SU-DHL-6 (cell line): ENCODE measurements at regions not wholly inside any gene's neighbourhood (a gene's known extent, or its start where the extent isn't known, plus 50 kb on each side); places are given as distances from the start of the nearest gene placed in this dataset.

ENCODE experiments used
- H2AFZ ChIP-seq: fragments of 200-600 bp; sonication (generic); 2 replicates; pipeline ENCODE4 v1.6.1; 2014; ENCODE audit warnings: low read depth, mild to moderate bottlenecking, moderate library complexity, mixed read lengths, antibody characterized with exemption, low read length; ENCODE audit not compliant: severe bottlenecking
- H3F3A ChIP-seq: fragments of 200-600 bp; shearing (Covaris generic); 2 replicates; pipeline ENCODE4 v1.6.0; 2016; ENCODE audit warnings: antibody characterized with exemption, mild to moderate bottlenecking; ENCODE audit not compliant: insufficient read depth
- H3K27ac ChIP-seq: fragments of 200-600 bp; sonication (generic); 2 replicates; pipeline ENCODE4 v1.5.1; 2016; ENCODE audit warnings: low read depth, mild to moderate bottlenecking, low read length, moderate library complexity, mixed read lengths
- H3K27me3 ChIP-seq: fragments of 200-600 bp; sonication (generic), shearing (Covaris generic); 2 replicates; pipeline ENCODE4 v1.6.0; 2014; ENCODE audit warnings: mild to moderate bottlenecking, low read length
- H3K36me3 ChIP-seq: fragments of 200-600 bp; sonication (generic); 2 replicates; pipeline ENCODE4 v1.6.1; 2014; ENCODE audit warnings: mild to moderate bottlenecking, low read length, mixed read lengths
- H3K4me2 ChIP-seq: fragments of 300-600, 200-600 bp; shearing (Covaris generic), sonication (generic); 2 replicates; pipeline ENCODE4 v1.6.0; 2014; ENCODE audit warnings: low read length, low read depth, mild to moderate bottlenecking; ENCODE audit not compliant: poor library complexity, severe bottlenecking
- H3K4me3 ChIP-seq: fragments of 200-600 bp; sonication (generic); 2 replicates; pipeline ENCODE4 v1.5.1; 2014; ENCODE audit warnings: antibody characterized with exemption, low read length, mild to moderate bottlenecking, mixed read lengths; ENCODE audit not compliant: insufficient read depth, poor library complexity, severe bottlenecking
- H3K79me2 ChIP-seq: fragments of 200-600 bp; sonication (generic); 2 replicates; pipeline ENCODE4 v1.6.1; 2014; ENCODE audit warnings: mild to moderate bottlenecking, low read length, moderate library complexity; ENCODE audit not compliant: insufficient read depth
- H3K9ac ChIP-seq: fragments of 200-600 bp; sonication (generic); 2 replicates; pipeline ENCODE4 v1.7.0; 2014; ENCODE audit warnings: mild to moderate bottlenecking, low read length
- H3K9me2 ChIP-seq: fragments of 200-600 bp; sonication (generic); replicated peaks from 2 replicates; pipeline ENCODE4 v1.6.1; 2014; ENCODE audit warnings: low read length; ENCODE audit not compliant: insufficient read depth
- H3K9me3 ChIP-seq: fragments of 200-600 bp; sonication (generic); 2 replicates; pipeline ENCODE4 v1.6.1; 2014; ENCODE audit warnings: low read length, mixed read lengths; ENCODE audit not compliant: insufficient read depth
- H4K20me1 ChIP-seq: fragments of 200-600 bp; sonication (generic); 2 replicates; pipeline ENCODE4 v1.6.1; 2014; ENCODE audit warnings: low read depth, mild to moderate bottlenecking, antibody characterized with exemption, low read length, moderate library complexity, mixed read lengths
- EZH2phosphoT487 ChIP-seq: fragments of 200-600 bp; sonication (generic), shearing (Covaris generic); conservative IDR thresholded peaks from 2 replicates; pipeline ENCODE4 v1.6.1; 2018; ENCODE audit warnings: mild to moderate bottlenecking, antibody characterized with exemption, low read length, moderate library complexity, mixed read lengths
- TF ChIP-seq, protein P1 (sequence below): fragments of 200-600 bp; sonication (generic); IDR thresholded peaks from one replicate; pipeline ENCODE4 v1.5.1; 2017; ENCODE audit warnings: antibody characterized with exemption, mild to moderate bottlenecking, low read length, moderate library complexity; ENCODE audit not compliant: insufficient read depth, poor library complexity, severe bottlenecking

DNA sequence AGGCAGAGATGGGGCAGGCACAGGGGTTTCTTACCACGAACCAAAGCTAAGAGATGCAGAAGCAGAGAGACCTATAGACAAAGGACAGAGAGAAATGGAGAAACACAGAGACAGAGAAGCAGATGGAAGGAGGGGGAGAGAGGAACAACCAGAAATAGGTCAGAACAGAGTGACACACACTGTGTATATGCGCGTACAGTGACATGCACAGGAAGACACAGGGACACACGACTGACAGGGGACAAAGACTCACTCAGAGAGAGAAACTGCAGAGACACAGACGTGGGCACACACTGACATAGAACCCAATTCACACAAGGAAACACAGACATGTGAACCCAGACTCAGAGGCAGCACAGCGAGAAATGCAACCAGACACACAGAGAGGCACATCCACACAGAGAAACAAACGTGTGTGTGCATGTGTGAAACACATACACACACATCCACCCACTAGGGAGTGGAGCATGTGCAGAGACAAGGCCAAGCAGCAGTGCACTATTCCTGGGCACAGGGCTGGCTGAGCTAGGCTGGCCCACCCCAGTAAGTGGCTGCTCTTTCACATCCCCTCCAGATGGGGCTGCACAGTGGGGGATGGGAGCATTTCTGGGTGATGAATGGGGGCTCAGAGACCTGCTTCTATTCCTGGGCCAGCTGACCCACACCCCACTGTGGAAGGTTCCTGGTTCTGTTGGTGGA, 123.4 kb upstream of the CSF3R start:
- H4K20me1 ChIP-seq: no peaks in the 10 kb centered on the region
- H3F3A ChIP-seq: no peaks in the 10 kb centered on the region
- H2AFZ ChIP-seq: no peak overlapping the region
- H3K79me2 ChIP-seq: no peaks in the 10 kb centered on the region
- no peak overlapping the region for H3K4me3 ChIP-seq
- no peak overlapping the region for H3K4me2 ChIP-seq
- H3K9me3 ChIP-seq: no peaks in the 10 kb centered on the region
- H3K36me3 ChIP-seq: no peaks in the 10 kb centered on the region
- H3K9me2 ChIP-seq: no peaks in the 10 kb centered on the region
- H3K27ac ChIP-seq: no peak overlapping the region
- no peaks in the 10 kb centered on the region for H3K27me3 ChIP-seq
- no peak for TF ChIP-seq EZH2phosphoT487
- TF ChIP-seq, protein P1, sequence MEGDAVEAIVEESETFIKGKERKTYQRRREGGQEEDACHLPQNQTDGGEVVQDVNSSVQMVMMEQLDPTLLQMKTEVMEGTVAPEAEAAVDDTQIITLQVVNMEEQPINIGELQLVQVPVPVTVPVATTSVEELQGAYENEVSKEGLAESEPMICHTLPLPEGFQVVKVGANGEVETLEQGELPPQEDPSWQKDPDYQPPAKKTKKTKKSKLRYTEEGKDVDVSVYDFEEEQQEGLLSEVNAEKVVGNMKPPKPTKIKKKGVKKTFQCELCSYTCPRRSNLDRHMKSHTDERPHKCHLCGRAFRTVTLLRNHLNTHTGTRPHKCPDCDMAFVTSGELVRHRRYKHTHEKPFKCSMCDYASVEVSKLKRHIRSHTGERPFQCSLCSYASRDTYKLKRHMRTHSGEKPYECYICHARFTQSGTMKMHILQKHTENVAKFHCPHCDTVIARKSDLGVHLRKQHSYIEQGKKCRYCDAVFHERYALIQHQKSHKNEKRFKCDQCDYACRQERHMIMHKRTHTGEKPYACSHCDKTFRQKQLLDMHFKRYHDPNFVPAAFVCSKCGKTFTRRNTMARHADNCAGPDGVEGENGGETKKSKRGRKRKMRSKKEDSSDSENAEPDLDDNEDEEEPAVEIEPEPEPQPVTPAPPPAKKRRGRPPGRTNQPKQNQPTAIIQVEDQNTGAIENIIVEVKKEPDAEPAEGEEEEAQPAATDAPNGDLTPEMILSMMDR: no peak
- H3K9ac ChIP-seq: no peak overlapping the region

DNA sequence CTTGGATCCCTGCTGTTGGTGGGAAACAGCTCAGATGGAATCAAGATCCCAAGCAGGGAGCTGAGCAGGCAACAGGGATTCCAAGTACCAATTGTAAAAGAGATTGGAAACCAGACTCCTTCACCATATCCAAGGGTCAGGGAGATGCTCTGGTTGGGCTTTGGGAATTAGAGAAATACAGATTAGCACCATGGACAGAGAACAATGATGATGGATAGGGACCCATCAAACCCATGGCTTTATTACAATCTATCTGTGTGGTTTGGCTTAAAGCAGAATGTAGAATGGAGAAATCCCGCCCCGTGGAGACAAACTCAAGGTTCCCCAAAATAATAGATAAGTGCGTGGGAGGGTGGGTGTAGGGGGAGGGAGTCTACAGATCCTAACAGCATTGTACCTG, 120.7 kb upstream of the CSF3R start:
- no peak overlapping the region for H3K4me3 ChIP-seq
- H3K9me2 ChIP-seq: no peaks in the 10 kb centered on the region
- H3K9me3 ChIP-seq: no peaks in the 10 kb centered on the region
- H3K27ac ChIP-seq: no peak overlapping the region
- H3K79me2 ChIP-seq: no peaks in the 10 kb centered on the region
- H3K27me3 ChIP-seq: no peaks in the 10 kb centered on the region
- no peak overlapping the region for H3K4me2 ChIP-seq
- H3K36me3 ChIP-seq: no peaks in the 10 kb centered on the region
- no peaks in the 10 kb centered on the region for H4K20me1 ChIP-seq
- no peak overlapping the region for H2AFZ ChIP-seq
- no peaks in the 10 kb centered on the region for H3F3A ChIP-seq
- H3K9ac ChIP-seq: no peak overlapping the region
- TF ChIP-seq, protein P1: no peak
- no peak for TF ChIP-seq EZH2phosphoT487

DNA sequence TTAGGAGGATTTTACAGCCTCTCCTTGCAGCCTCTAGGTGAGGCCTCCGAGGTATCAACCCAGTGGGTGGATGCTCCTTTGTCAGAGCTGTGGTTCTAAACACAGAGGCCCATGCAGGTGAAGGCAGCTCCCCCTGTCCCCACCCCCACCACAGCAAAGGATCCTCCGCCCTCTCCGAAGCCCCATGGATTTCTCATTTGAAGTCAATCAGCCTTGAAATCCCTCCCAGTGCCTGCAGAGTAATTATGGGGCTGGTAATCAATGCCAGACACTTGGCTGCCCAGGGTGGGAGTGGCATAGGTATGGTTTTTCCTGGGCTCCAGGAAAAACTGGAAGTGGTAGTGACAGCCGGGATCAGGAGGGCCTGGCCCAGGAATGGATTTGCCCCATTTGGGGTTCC, 119.5 kb upstream of the CSF3R start:
- Histone ChIP-seq H3K27me3 (no peaks in the 10 kb centered on the region), H3K36me3 (no peaks in the 10 kb centered on the region), H2AFZ (no peak overlapping the region), H3K9me3 (no peaks in the 10 kb centered on the region), H3F3A (no peaks in the 10 kb centered on the region), H3K4me3 (no peak overlapping the region), H4K20me1 (no peaks in the 10 kb centered on the region), H3K27ac (no peak overlapping the region), H3K9ac (no peak overlapping the region), H3K79me2 (no peaks in the 10 kb centered on the region), H3K9me2 (no peaks in the 10 kb centered on the region), H3K4me2 (no peak overlapping the region)
- TF ChIP-seq EZH2phosphoT487: no peak
- TF ChIP-seq, protein P1: no peak
